ENCODE measurements at regions not wholly inside any gene's neighbourhood (a gene's known extent, or its start where the extent isn't known, plus 50 kb on each side); places are given as distances from the start of the nearest gene placed in this dataset.

GRCh38 chr2:88258208-88258607 is 88.1 kb downstream of the THNSL2 start:
- H3K27ac Mint-ChIP-seq = no peak overlapping the region
- H3K4me1 Mint-ChIP-seq = no peaks in the 10 kb centered on the region
- CTCF ChIA-PET = interaction anchor here (1.1 kb wide), 1 partner anchor 98 kb away, joined by 4 read pairs; no protein-coding TSS in a partner anchor

GRCh38 chr2:88254437-88255091 is 84.4 kb downstream of the THNSL2 start:
- no peak for DNase-seq
- Mint-ChIP-seq H3K4me3 (no peak overlapping the region), H3K36me3 (no peaks in the 10 kb centered on the region)

More at GRCh38 chr2:88258208-88258607, 88.1 kb downstream of the THNSL2 start:
- H3K27me3 Mint-ChIP-seq = peaks cover 22% of the 10 kb centered on the region
- no peak for DNase-seq
- H3K4me3 Mint-ChIP-seq = no peak overlapping the region
- no peaks in the 10 kb centered on the region for H3K9me3 Mint-ChIP-seq
- H3K36me3 Mint-ChIP-seq = no peaks in the 10 kb centered on the region

GRCh38 chr2:88253997-88254396 is 83.9 kb downstream of the THNSL2 start:
- Mint-ChIP-seq H3K27me3 (peaks cover 12% of the 10 kb centered on the region), H3K4me1 (no peaks in the 10 kb centered on the region), H3K9me3 (no peaks in the 10 kb centered on the region), H3K36me3 (no peaks in the 10 kb centered on the region), H3K4me3 (no peak overlapping the region), H3K27ac (no peak overlapping the region)
- no peak for DNase-seq
- CTCF ChIA-PET = no interaction called here

More at GRCh38 chr2:88254437-88255091, 84.4 kb downstream of the THNSL2 start:
- H3K9me3 Mint-ChIP-seq = no peaks in the 10 kb centered on the region
- H3K4me1 Mint-ChIP-seq = no peaks in the 10 kb centered on the region
- H3K27me3 Mint-ChIP-seq = peaks cover 12% of the 10 kb centered on the region
- CTCF ChIA-PET = no interaction called here
- no peak overlapping the region for H3K27ac Mint-ChIP-seq

- Mint-ChIP-seq H3K27me3 (peaks cover 12% of the 10 kb centered on the region), H3K4me1 (no peaks in the 10 kb centered on the region), H3K9me3 (no peaks in the 10 kb centered on the region), H3K36me3 (no peaks in the 10 kb centered on the region), H3K4me3 (no peak overlapping the region), H3K27ac (no peak overlapping the region)
- CTCF ChIA-PET = no interaction called here
- no peak for DNase-seq
Measured at GRCh38 chr2:88253375-88253774, 83.2 kb downstream of the THNSL2 start.

GRCh38 chr2:88252646-88253045 is 82.5 kb downstream of the THNSL2 start:
- H3K4me1 Mint-ChIP-seq = no peaks in the 10 kb centered on the region
- H3K9me3 Mint-ChIP-seq = no peaks in the 10 kb centered on the region
- H3K27me3 Mint-ChIP-seq = peaks cover 19% of the 10 kb centered on the region
- H3K4me3 Mint-ChIP-seq = no peak overlapping the region
- H3K36me3 Mint-ChIP-seq = no peaks in the 10 kb centered on the region
- no peak overlapping the region for H3K27ac Mint-ChIP-seq
- CTCF ChIA-PET = no interaction called here
- no peak for DNase-seq

GRCh38 chr2:88252111-88252510 is 82.0 kb downstream of the THNSL2 start:
- Mint-ChIP-seq H3K27me3 (peaks cover 19% of the 10 kb centered on the region), H3K36me3 (no peaks in the 10 kb centered on the region), H3K4me1 (no peaks in the 10 kb centered on the region), H3K4me3 (no peak overlapping the region), H3K27ac (no peak overlapping the region), H3K9me3 (no peaks in the 10 kb centered on the region)
- CTCF ChIA-PET = no interaction called here
- DNase-seq = no peak

GRCh38 chr2:88250404-88250803 is 80.3 kb downstream of the THNSL2 start:
- Mint-ChIP-seq H3K9me3 (no peaks in the 10 kb centered on the region), H3K27me3 (peaks cover 19% of the 10 kb centered on the region), H3K4me1 (no peaks in the 10 kb centered on the region), H3K36me3 (no peaks in the 10 kb centered on the region), H3K27ac (no peak overlapping the region), H3K4me3 (no peak overlapping the region)
- CTCF ChIA-PET = no interaction called here
- DNase-seq = no peak

- H3K27ac Mint-ChIP-seq = no peak overlapping the region
- H3K4me1 Mint-ChIP-seq = no peaks in the 10 kb centered on the region
- no peaks in the 10 kb centered on the region for H3K36me3 Mint-ChIP-seq
- no peak for DNase-seq
- H3K9me3 Mint-ChIP-seq = peaks cover 4% of the 10 kb centered on the region
- CTCF ChIA-PET = no interaction called here
- H3K27me3 Mint-ChIP-seq = peaks cover 18% of the 10 kb centered on the region
- H3K4me3 Mint-ChIP-seq = no peak overlapping the region
Measured at GRCh38 chr2:88248280-88248828, 78.2 kb downstream of the THNSL2 start.

GRCh38 chr2:88247531-88247930 is 77.4 kb downstream of the THNSL2 start:
- Mint-ChIP-seq H3K9me3 (peaks cover 9% of the 10 kb centered on the region), H3K36me3 (no peaks in the 10 kb centered on the region), H3K4me1 (no peaks in the 10 kb centered on the region), H3K4me3 (no peak overlapping the region), H3K27me3 (peaks cover 15% of the 10 kb centered on the region), H3K27ac (no peak overlapping the region)
- CTCF ChIA-PET = no interaction called here
- no peak for DNase-seq

GRCh38 chr2:88245109-88245508 is 75.0 kb downstream of the THNSL2 start:
- Mint-ChIP-seq H3K36me3 (no peaks in the 10 kb centered on the region), H3K27ac (no peak overlapping the region), H3K4me3 (no peak overlapping the region), H3K4me1 (no peaks in the 10 kb centered on the region), H3K9me3 (peaks cover 9% of the 10 kb centered on the region), H3K27me3 (peaks cover 15% of the 10 kb centered on the region)
- no peak for DNase-seq
- CTCF ChIA-PET = no interaction called here

GRCh38 chr2:88239781-88240180 is 69.6 kb downstream of the THNSL2 start:
- Mint-ChIP-seq H3K27ac (no peak overlapping the region), H3K36me3 (no peaks in the 10 kb centered on the region), H3K27me3 (no peaks in the 10 kb centered on the region), H3K4me1 (no peaks in the 10 kb centered on the region), H3K9me3 (peaks cover 8% of the 10 kb centered on the region), H3K4me3 (no peak overlapping the region)
- no peak for DNase-seq
- CTCF ChIA-PET = no interaction called here

- no peak overlapping the region for H3K4me3 Mint-ChIP-seq
- H3K27me3 Mint-ChIP-seq = peaks cover 4% of the 10 kb centered on the region
- no peak for DNase-seq
- CTCF ChIA-PET = no interaction called here
- H3K4me1 Mint-ChIP-seq = no peaks in the 10 kb centered on the region
- no peaks in the 10 kb centered on the region for H3K36me3 Mint-ChIP-seq
- H3K9me3 Mint-ChIP-seq = no peaks in the 10 kb centered on the region
- no peak overlapping the region for H3K27ac Mint-ChIP-seq
Measured at GRCh38 chr2:88236666-88237065, 66.5 kb downstream of the THNSL2 start.

All from activated naive CD4-positive, alpha-beta T cell treated with anti-CD3 and anti-CD28 coated beads, Interleukin-2, amount 10 ng/mL, durations not matched to agents 7 days and 5 days (primary cell).